H1 (cell line): ENCODE measurements at regions not wholly inside any gene's neighbourhood (a gene's known extent, or its start where the extent isn't known, plus 50 kb on each side); places are given as distances from the start of the nearest gene placed in this dataset.

Source experiments
- CHD7 ChIP-seq: fragments of 300-600 bp; sonication (generic); IDR thresholded peaks from 2 replicates; pipeline ENCODE4 v1.7.1; 2012; ENCODE audit warnings: low read length, moderate library complexity, mild to moderate bottlenecking, inconsistent platforms; ENCODE audit not compliant: insufficient replicate concordance
- HDAC6 ChIP-seq: IDR thresholded peaks from one replicate; pipeline ENCODE4 v1.7.1; 2012; ENCODE audit warnings: low read depth, mild to moderate bottlenecking, inconsistent platforms, low read length, moderate library complexity
- JUN ChIP-seq: IDR thresholded peaks from 2 replicates; pipeline ENCODE4 v1.6.1; 2011; ENCODE audit warnings: low read depth, mild to moderate bottlenecking, improper control_type of control experiment, low read length
- KDM5A ChIP-seq: fragments of 200-600 bp; IDR thresholded peaks from 2 replicates; pipeline ENCODE4 v1.7.1; 2012; ENCODE audit warnings: mild to moderate bottlenecking, low read length, inconsistent platforms, mixed read lengths
- POLR2AphosphoS5 ChIP-seq: IDR thresholded peaks from 2 replicates; pipeline ENCODE4 v1.6.1; 2011; ENCODE audit warnings: low read depth, low read length
- RXRA ChIP-seq: IDR thresholded peaks from 2 replicates; pipeline ENCODE4 v1.6.1; 2011; ENCODE audit warnings: low read depth, mild to moderate bottlenecking, low read length, moderate library complexity; ENCODE audit not compliant: insufficient read depth
- SAP30 ChIP-seq: fragments of 300-600 bp; sonication (generic); IDR thresholded peaks from 2 replicates; pipeline ENCODE4 v1.7.1; 2012; ENCODE audit warnings: low read length, moderate library complexity, mild to moderate bottlenecking, inconsistent platforms; ENCODE audit not compliant: insufficient read depth, insufficient replicate concordance
- SP1 ChIP-seq: IDR thresholded peaks from 2 replicates; pipeline ENCODE4 v1.6.1; 2011; ENCODE audit warnings: low read depth, low read length
- SRF ChIP-seq: IDR thresholded peaks from 2 replicates; pipeline ENCODE4 v1.6.1; 2011; ENCODE audit warnings: mild to moderate bottlenecking, low read depth, low read length, moderate library complexity
- USF2 ChIP-seq: IDR thresholded peaks from 2 replicates; pipeline ENCODE4 v1.6.1; 2011; ENCODE audit warnings: low read length, improper control_type of control experiment

GRCh38 chr22:48477031-48477721 lies 1350.5 kb downstream of the BRD1 start (continued):
- no peak for TF ChIP-seq CHD7
- TF ChIP-seq KDM5A = no peak
- no peak for TF ChIP-seq SAP30
- TF ChIP-seq RXRA = no peak
- no peak for TF ChIP-seq SRF
- TF ChIP-seq USF2 = no peak
- TF ChIP-seq SP1 = no peak
- no peak for TF ChIP-seq HDAC6
- no peak for TF ChIP-seq POLR2AphosphoS5
- no peak for TF ChIP-seq JUN
